GM12878 (cell line): ENCODE measurements at regions not wholly inside any gene's neighbourhood (a gene's known extent, or its start where the extent isn't known, plus 50 kb on each side); places are given as distances from the start of the nearest gene placed in this dataset.

ENCODE experiments used
- FOXK2 ChIP-seq: fragments of 450-650 bp; IDR thresholded peaks from 2 replicates; pipeline ENCODE4 v1.6.1; 2017; ENCODE audit warnings: mild to moderate bottlenecking, moderate library complexity
- FOXM1 ChIP-seq: IDR thresholded peaks from 2 replicates; pipeline ENCODE4 v1.6.1; 2012; ENCODE audit warnings: low read depth, mild to moderate bottlenecking, inconsistent platforms, low read length, moderate library complexity
- MTA2 ChIP-seq: fragments of 450-650 bp; IDR thresholded peaks from 2 replicates; pipeline ENCODE4 v1.6.1; 2016; ENCODE audit warnings: low read depth, mild to moderate bottlenecking, moderate library complexity
- MYB ChIP-seq: fragments of 150-350 bp; IDR thresholded peaks from 2 replicates; pipeline ENCODE4 v1.6.1; 2014; ENCODE audit warnings: mild to moderate bottlenecking, low read depth, low read length, borderline replicate concordance
- TARDBP ChIP-seq: IDR thresholded peaks from 2 replicates; pipeline ENCODE4 v1.6.1; 2016; ENCODE audit warnings: borderline replicate concordance
- TF ChIP-seq, protein P1 (sequence below): fragments of 450-650 bp; formaldehyde crosslinking; IDR thresholded peaks from 2 replicates; pipeline ENCODE4 v1.4.0; 2020; ENCODE audit warnings: mild to moderate bottlenecking, moderate library complexity
- TF ChIP-seq, protein P2 (sequence below): IDR thresholded peaks from 2 replicates; pipeline ENCODE4 v1.6.1; 2011; ENCODE audit warnings: borderline replicate concordance, low read depth, mild to moderate bottlenecking, moderate library complexity, mixed read lengths, low read length; ENCODE audit not compliant: insufficient read depth; ENCODE audit errors: extremely low read length
- TF ChIP-seq, protein P3 (sequence below): fragments of 450-650 bp; IDR thresholded peaks from 2 replicates; pipeline ENCODE4 v1.6.1; 2014; ENCODE audit warnings: mild to moderate bottlenecking
- TF ChIP-seq, protein P4 (sequence below): IDR thresholded peaks from 2 replicates; pipeline ENCODE4 v1.6.1; 2011; ENCODE audit warnings: low read depth, low read length, improper control_type of control experiment, borderline replicate concordance

DNA sequence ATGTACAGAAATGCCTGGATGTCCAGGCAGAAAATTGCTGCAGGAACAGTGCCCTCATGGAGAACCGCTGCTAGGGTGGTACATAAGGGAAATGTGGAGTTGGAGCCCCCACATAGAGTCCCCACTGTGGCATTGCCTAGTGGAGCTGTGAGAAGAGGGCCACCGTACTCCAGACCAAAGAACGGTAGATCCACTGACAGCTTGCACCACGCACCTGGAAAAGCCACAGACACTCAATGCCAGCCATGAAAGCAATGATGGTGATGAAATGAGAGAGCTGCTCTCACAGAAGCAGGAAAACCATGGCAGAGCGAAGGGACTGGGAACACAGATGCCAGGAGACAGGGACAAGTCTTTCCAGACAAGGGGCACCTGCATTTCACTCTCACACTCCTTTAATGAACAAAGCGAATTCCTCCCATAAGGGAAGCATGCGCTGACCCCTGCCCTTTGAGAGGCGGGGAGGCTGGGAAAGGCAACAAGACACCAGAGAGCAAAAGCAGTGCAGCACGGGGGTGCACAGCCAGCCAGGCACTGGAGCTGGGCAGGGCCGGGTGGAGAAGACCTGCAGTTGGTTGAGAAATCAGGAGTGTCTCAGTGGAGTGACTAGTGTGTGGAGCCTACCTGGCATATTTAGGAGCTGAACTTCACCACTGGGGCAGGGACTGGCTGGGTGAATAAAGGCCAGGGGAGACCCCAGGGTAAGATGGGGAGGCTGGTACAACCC is 1025.2 kb downstream of the TBC1D22A start (continued):
- TF ChIP-seq, protein P1, sequence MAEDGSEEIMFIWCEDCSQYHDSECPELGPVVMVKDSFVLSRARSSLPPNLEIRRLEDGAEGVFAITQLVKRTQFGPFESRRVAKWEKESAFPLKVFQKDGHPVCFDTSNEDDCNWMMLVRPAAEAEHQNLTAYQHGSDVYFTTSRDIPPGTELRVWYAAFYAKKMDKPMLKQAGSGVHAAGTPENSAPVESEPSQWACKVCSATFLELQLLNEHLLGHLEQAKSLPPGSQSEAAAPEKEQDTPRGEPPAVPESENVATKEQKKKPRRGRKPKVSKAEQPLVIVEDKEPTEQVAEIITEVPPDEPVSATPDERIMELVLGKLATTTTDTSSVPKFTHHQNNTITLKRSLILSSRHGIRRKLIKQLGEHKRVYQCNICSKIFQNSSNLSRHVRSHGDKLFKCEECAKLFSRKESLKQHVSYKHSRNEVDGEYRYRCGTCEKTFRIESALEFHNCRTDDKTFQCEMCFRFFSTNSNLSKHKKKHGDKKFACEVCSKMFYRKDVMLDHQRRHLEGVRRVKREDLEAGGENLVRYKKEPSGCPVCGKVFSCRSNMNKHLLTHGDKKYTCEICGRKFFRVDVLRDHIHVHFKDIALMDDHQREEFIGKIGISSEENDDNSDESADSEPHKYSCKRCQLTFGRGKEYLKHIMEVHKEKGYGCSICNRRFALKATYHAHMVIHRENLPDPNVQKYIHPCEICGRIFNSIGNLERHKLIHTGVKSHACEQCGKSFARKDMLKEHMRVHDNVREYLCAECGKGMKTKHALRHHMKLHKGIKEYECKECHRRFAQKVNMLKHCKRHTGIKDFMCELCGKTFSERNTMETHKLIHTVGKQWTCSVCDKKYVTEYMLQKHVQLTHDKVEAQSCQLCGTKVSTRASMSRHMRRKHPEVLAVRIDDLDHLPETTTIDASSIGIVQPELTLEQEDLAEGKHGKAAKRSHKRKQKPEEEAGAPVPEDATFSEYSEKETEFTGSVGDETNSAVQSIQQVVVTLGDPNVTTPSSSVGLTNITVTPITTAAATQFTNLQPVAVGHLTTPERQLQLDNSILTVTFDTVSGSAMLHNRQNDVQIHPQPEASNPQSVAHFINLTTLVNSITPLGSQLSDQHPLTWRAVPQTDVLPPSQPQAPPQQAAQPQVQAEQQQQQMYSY = no peak
- TF ChIP-seq FOXM1 (no peak), FOXK2 (no peak), MYB (no peak), MTA2 (no peak), TARDBP (no peak)
- TF ChIP-seq, protein P2, sequence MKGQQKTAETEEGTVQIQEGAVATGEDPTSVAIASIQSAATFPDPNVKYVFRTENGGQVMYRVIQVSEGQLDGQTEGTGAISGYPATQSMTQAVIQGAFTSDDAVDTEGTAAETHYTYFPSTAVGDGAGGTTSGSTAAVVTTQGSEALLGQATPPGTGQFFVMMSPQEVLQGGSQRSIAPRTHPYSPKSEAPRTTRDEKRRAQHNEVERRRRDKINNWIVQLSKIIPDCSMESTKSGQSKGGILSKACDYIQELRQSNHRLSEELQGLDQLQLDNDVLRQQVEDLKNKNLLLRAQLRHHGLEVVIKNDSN = no peak
- TF ChIP-seq, protein P3, sequence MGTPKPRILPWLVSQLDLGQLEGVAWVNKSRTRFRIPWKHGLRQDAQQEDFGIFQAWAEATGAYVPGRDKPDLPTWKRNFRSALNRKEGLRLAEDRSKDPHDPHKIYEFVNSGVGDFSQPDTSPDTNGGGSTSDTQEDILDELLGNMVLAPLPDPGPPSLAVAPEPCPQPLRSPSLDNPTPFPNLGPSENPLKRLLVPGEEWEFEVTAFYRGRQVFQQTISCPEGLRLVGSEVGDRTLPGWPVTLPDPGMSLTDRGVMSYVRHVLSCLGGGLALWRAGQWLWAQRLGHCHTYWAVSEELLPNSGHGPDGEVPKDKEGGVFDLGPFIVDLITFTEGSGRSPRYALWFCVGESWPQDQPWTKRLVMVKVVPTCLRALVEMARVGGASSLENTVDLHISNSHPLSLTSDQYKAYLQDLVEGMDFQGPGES = no peak
- TF ChIP-seq, protein P4, sequence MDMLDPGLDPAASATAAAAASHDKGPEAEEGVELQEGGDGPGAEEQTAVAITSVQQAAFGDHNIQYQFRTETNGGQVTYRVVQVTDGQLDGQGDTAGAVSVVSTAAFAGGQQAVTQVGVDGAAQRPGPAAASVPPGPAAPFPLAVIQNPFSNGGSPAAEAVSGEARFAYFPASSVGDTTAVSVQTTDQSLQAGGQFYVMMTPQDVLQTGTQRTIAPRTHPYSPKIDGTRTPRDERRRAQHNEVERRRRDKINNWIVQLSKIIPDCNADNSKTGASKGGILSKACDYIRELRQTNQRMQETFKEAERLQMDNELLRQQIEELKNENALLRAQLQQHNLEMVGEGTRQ = no peak
- TF ChIP-seq, all 136 proteins: peak for 0
